A549 (cell line): ENCODE measurements at regions not wholly inside any gene's neighbourhood (a gene's known extent, or its start where the extent isn't known, plus 50 kb on each side); places are given as distances from the start of the nearest gene placed in this dataset.

Experiments
- ATAC-seq, 2 experiments: fragments of 200-7000 bp in 1 of 2; fragments of >200 bp in 1 of 2; cut with Nextera tagmentation in 1 of 2; cut with Tn5 transposase in 1 of 2; 3 replicates each; pipeline versions ENCODE4 v1.8.0 to v1.9.1; 2018 to 2020; ENCODE audit warnings: mild to moderate bottlenecking in 1 of 2, moderate library complexity in 1 of 2
- CTCF ChIA-PET: fragments of 300-600 bp; sonication (Branson Sonifier 250); formaldehyde crosslinking; extraction: SDS; loops from one replicate; lab custom pipeline; 2021; ENCODE audit warnings: antibody characterized with exemption, inconsistent platforms; lab: Yijun Ruan, JAX
- POLR2A ChIA-PET: fragments of 350-600 bp; formaldehyde crosslinking; extraction: SDS; loops from one replicate; lab custom pipeline; 2021; ENCODE audit warnings: antibody characterized with exemption, inconsistent platforms; lab: Yijun Ruan, JAX
- DNase-seq, 2 experiments: peaks; one replicate each; pipeline versions ENCODE4 v3.0.0 to v3.0.0-alpha.2; 2011 to 2016; ENCODE audit warnings: low read depth in 1 of 2, low spot score in 1 of 2
- FAIRE-seq: peaks from 2 replicates; lab custom pipeline; 2011; peaks lifted over from hg19 to GRCh38; lab: Jason Lieb, UNC
- H3K27ac ChIP-seq, 2 experiments: fragments of >200 bp; sonication (Bioruptor Twin); formaldehyde crosslinking; 3 replicates each; pipeline ENCODE4 v1.5.1; 2016 to 2017
- H3K4me1 ChIP-seq: fragments of >200 bp; sonication (Bioruptor Twin); formaldehyde crosslinking; 3 replicates; pipeline ENCODE4 v1.6.1; 2016
- H3K4me2 ChIP-seq: fragments of >200 bp; sonication (Bioruptor Twin); formaldehyde crosslinking; 3 replicates; pipeline ENCODE4 v1.6.1; 2016
- H3K4me3 ChIP-seq: fragments of >200 bp; sonication (Bioruptor Twin); formaldehyde crosslinking; 3 replicates; pipeline ENCODE4 v1.5.1; 2016
- H3K9me3 ChIP-seq: fragments of >200 bp; sonication (Bioruptor Twin); formaldehyde crosslinking; 3 replicates; pipeline ENCODE4 v1.6.1; 2016
- BCL3 ChIP-seq: fragments of >200 bp; sonication (Bioruptor Twin); formaldehyde crosslinking; IDR thresholded peaks from 3 replicates; pipeline ENCODE4 v1.6.1; 2016
- BHLHE40 ChIP-seq: IDR thresholded peaks from 2 replicates; pipeline ENCODE4 v1.6.1; 2012; ENCODE audit warnings: low read depth, low read length, inconsistent platforms
- CBX2 ChIP-seq: fragments of 200-600 bp; sonication (generic); IDR thresholded peaks from 2 replicates; pipeline ENCODE4 v1.6.1; 2016; ENCODE audit warnings: low read depth, mild to moderate bottlenecking, borderline replicate concordance
- CEBPB ChIP-seq, 2 experiments: fragments of >200 bp in 1 of 2; sonication (Bioruptor Twin) in 1 of 2; formaldehyde crosslinking in 1 of 2; IDR thresholded peaks; 2 replicates each; pipeline ENCODE4 v1.6.1; 2012 to 2016
- CHD2 ChIP-seq: fragments of 150-350 bp; IDR thresholded peaks from 2 replicates; pipeline ENCODE4 v1.6.1; 2014; ENCODE audit warnings: low read length; ENCODE audit not compliant: partially characterized antibody
- CTCF ChIP-seq: fragments of >200 bp; sonication (Bioruptor Twin); formaldehyde crosslinking; IDR thresholded peaks from 3 replicates; pipeline ENCODE4 v1.5.1; 2016
- ELK1 ChIP-seq: fragments of 150-350 bp; IDR thresholded peaks from 2 replicates; pipeline ENCODE4 v1.6.1; 2014; ENCODE audit warnings: low read depth, mild to moderate bottlenecking, low read length
- EP300 ChIP-seq, 2 experiments: fragments of >200 bp; sonication (Bioruptor Twin); formaldehyde crosslinking; IDR thresholded peaks; 2 replicates in 1 of 2; 3 replicates in 1 of 2; pipeline ENCODE4 v1.6.1; 2016 to 2017
- FOSB ChIP-seq: fragments of 250-450 bp; sonication (Bioruptor Pico); IDR thresholded peaks from 2 replicates; pipeline ENCODE4 v1.5.0; 2020; ENCODE audit warnings: mild to moderate bottlenecking, moderate library complexity
- FOSL2 ChIP-seq, 2 experiments: fragments of 450-650 bp in 1 of 2; fragments of >200 bp in 1 of 2; sonication (Bioruptor Twin) in 1 of 2; formaldehyde crosslinking; IDR thresholded peaks; 2 replicates each; pipeline versions ENCODE4 v1.5.0 to v1.6.1; 2016 to 2020; ENCODE audit warnings: mild to moderate bottlenecking in 1 of 2, moderate library complexity in 1 of 2
- FOXS1 ChIP-seq: fragments of 250-450 bp; sonication (Bioruptor Pico); IDR thresholded peaks from 2 replicates; pipeline ENCODE4 v1.5.0; 2020; ENCODE audit warnings: mild to moderate bottlenecking, moderate library complexity
- HOXB13 ChIP-seq: fragments of 250-450 bp; sonication (Bioruptor Pico); IDR thresholded peaks from 2 replicates; pipeline ENCODE4 v1.5.0; 2020; ENCODE audit warnings: low read depth, mild to moderate bottlenecking, moderate library complexity
- HOXB5 ChIP-seq: fragments of 250-450 bp; sonication (Bioruptor Pico); IDR thresholded peaks from 2 replicates; pipeline ENCODE4 v1.5.0; 2020; ENCODE audit warnings: mild to moderate bottlenecking, moderate library complexity
- MAFK ChIP-seq: fragments of 450-650 bp; IDR thresholded peaks from 2 replicates; pipeline ENCODE4 v1.6.1; 2014; ENCODE audit not compliant: partially characterized antibody
- MAX ChIP-seq: IDR thresholded peaks from 2 replicates; pipeline ENCODE4 v1.6.1; 2012
- MYC ChIP-seq: IDR thresholded peaks from 2 replicates; pipeline ENCODE4 v1.6.1; 2012; ENCODE audit warnings: mild to moderate bottlenecking, inconsistent platforms, low read length, improper control_type of control experiment, borderline replicate concordance
- NPAS2 ChIP-seq: fragments of 250-450 bp; sonication (Bioruptor Pico); IDR thresholded peaks from 2 replicates; pipeline ENCODE4 v1.8.0; 2022; ENCODE audit warnings: mild to moderate bottlenecking, moderate library complexity, borderline replicate concordance
- NR3C1 ChIP-seq: fragments of >200 bp; sonication (Bioruptor Twin); formaldehyde crosslinking; IDR thresholded peaks from 3 replicates; pipeline ENCODE4 v1.6.1; 2017
- PHF8 ChIP-seq: fragments of 200-600 bp; sonication (generic); IDR thresholded peaks from 2 replicates; pipeline ENCODE4 v1.6.1; 2016; ENCODE audit warnings: low read depth, mild to moderate bottlenecking, antibody characterized with exemption, moderate library complexity, borderline replicate concordance
- POLR2A ChIP-seq: IDR thresholded peaks from 2 replicates; pipeline ENCODE4 v1.6.1; 2012; ENCODE audit warnings: mild to moderate bottlenecking, low read length
- POLR2AphosphoS2 ChIP-seq: conservative IDR thresholded peaks from 2 replicates; pipeline ENCODE4 v1.6.1; 2012; ENCODE audit warnings: low read length, improper control_type of control experiment, inconsistent platforms
- RARB ChIP-seq: fragments of 250-450 bp; sonication (Bioruptor Pico); IDR thresholded peaks from 2 replicates; pipeline ENCODE4 v1.8.0; 2021; ENCODE audit warnings: mild to moderate bottlenecking, moderate library complexity
- SMC3 ChIP-seq: fragments of >200 bp; sonication (Bioruptor Twin); formaldehyde crosslinking; IDR thresholded peaks from 3 replicates; pipeline ENCODE4 v1.6.1; 2018; ENCODE audit warnings: inconsistent platforms
- TFCP2L1 ChIP-seq: fragments of 250-450 bp; sonication (Bioruptor Pico); IDR thresholded peaks from 2 replicates; pipeline ENCODE4 v1.5.0; 2021; ENCODE audit warnings: mild to moderate bottlenecking
- ZC3H11A ChIP-seq: fragments of 450-650 bp; IDR thresholded peaks from 2 replicates; pipeline ENCODE4 v1.6.1; 2014; ENCODE audit warnings: antibody characterized with exemption, mild to moderate bottlenecking
- ZFP36 ChIP-seq: fragments of 450-650 bp; IDR thresholded peaks from 2 replicates; pipeline ENCODE4 v1.6.1; 2014; ENCODE audit warnings: borderline replicate concordance; ENCODE audit not compliant: partially characterized antibody
- ZSCAN20 ChIP-seq: fragments of 250-450 bp; sonication (Bioruptor Pico); IDR thresholded peaks from 2 replicates; pipeline ENCODE4 v1.8.0; 2022; ENCODE audit warnings: mild to moderate bottlenecking, moderate library complexity
- WGBS: methylation state at CpG from one replicate; pipeline ENCODE4 v1.1.6; 2017; ENCODE audit errors: missing lambda C conversion rate; 5-methylcytosine and 5-hydroxymethylcytosine counted together

GRCh38 chr1:81330111-81330510 is 470.6 kb upstream of the ADGRL2 start:
- TF ChIP-seq TFCP2L1 (CRISPR knock-in tag) (no peak), FOSB (CRISPR knock-in tag) (no peak), ZFP36 (no peak), FOSL2 (IDR thresholded peaks at IDR 0.05) (no peak), FOSL2 (CRISPR knock-in tag; IDR thresholded peaks at IDR 0.05) (no peak), CHD2 (no peak), POLR2AphosphoS2 (no peak), CTCF (no peak), ELK1 (no peak), MAX (no peak), NPAS2 (CRISPR knock-in tag) (no peak), PHF8 (no peak), HOXB5 (CRISPR knock-in tag) (no peak), RARB (CRISPR knock-in tag) (no peak)
- Histone ChIP-seq H3K4me3 (no peak overlapping the region), H3K9me3 (no peaks in the 10 kb centered on the region), H3K4me2 (no peak overlapping the region), H3K27ac (no peak overlapping the region), H3K4me1 (no peaks in the 10 kb centered on the region)
- ATAC-seq (no peak), DNase-seq (no peak), FAIRE-seq (no peak)
- POLR2A ChIA-PET = no interaction called here
- CTCF ChIA-PET = no interaction called here

- H3K27ac ChIP-seq = no peak overlapping the region
- no peaks in the 10 kb centered on the region for H3K4me1 ChIP-seq
- ATAC-seq = no peak
- no peak overlapping the region for H3K4me3 ChIP-seq
- H3K4me2 ChIP-seq = no peak overlapping the region
- 17% methylated on average over 2 of the region's 2 CpGs for WGBS
- TF ChIP-seq ZC3H11A (no peak), MAFK (no peak), ZSCAN20 (no peak), CEBPB (IDR thresholded peaks at IDR 0.05) (no peak), BHLHE40 (no peak), CBX2 (no peak), ZFP36 (no peak), FOXS1 (CRISPR knock-in tag) (no peak), BCL3 (no peak), ELK1 (no peak), SMC3 (no peak), FOSL2 (IDR thresholded peaks at IDR 0.05) (no peak), FOSL2 (CRISPR knock-in tag; IDR thresholded peaks at IDR 0.05) (no peak), NR3C1 (no peak), HOXB13 (CRISPR knock-in tag) (no peak), EP300 (IDR thresholded peaks at IDR 0.05) (no peak), POLR2A (no peak), MYC (no peak)
- FAIRE-seq = no peak
- ChIA-PET POLR2A (no interaction called here), CTCF (no interaction called here)
- no peak for DNase-seq
- no peaks in the 10 kb centered on the region for H3K9me3 ChIP-seq
Measured at GRCh38 chr1:81329041-81329440, 471.7 kb upstream of the ADGRL2 start.
